Tibial nerve (tissue), 4 donors: ENCODE measurements at regions not wholly inside any gene's neighbourhood (a gene's known extent, or its start where the extent isn't known, plus 50 kb on each side); places are given as distances from the start of the nearest gene placed in this dataset.

Experiments
- DNase-seq, 2 donors: peaks; one replicate each; pipeline ENCODE4 v3.0.0-alpha.2; 2019; ENCODE audit warnings: low spot score in 2 of 2
- H3K27ac ChIP-seq, 4 donors: fragments of 200-600 bp; sonication (generic) in 3 of 4; one replicate each; pipeline ENCODE4 v1.5.1; 2017 to 2019; ENCODE audit warnings: mild to moderate bottlenecking in 1 of 4
- H3K27me3 ChIP-seq, 2 donors: fragments of 200-600 bp; sonication (generic) in 1 of 2; one replicate each; pipeline versions ENCODE4 v1.5.1 to v1.6.0; 2017 to 2019
- H3K36me3 ChIP-seq, 3 donors: fragments of 200-600 bp; sonication (generic); one replicate each; pipeline ENCODE4 v1.5.1; 2018 to 2019
- H3K4me1 ChIP-seq, 4 donors: fragments of 200-600 bp; sonication (generic) in 3 of 4; one replicate each; pipeline ENCODE4 v1.5.1; 2017 to 2019
- H3K4me3 ChIP-seq, 4 donors: fragments of 200-600 bp; sonication (generic) in 3 of 4; one replicate each; pipeline ENCODE4 v1.5.1; 2017 to 2019; ENCODE audit warnings: mild to moderate bottlenecking in 1 of 4, moderate library complexity in 1 of 4
- H3K9me3 ChIP-seq, 4 donors: fragments of 200-600 bp; sonication (generic) in 3 of 4; one replicate each; pipeline ENCODE4 v1.5.1; 2017 to 2019
- CTCF ChIP-seq, 5 experiments: fragments of 200-600 bp in 3 of 5; fragments of 450-650 bp in 2 of 5; sonication (generic) in 3 of 5; IDR thresholded peaks; one replicate each; pipeline ENCODE4 v1.5.1; 2016 to 2019; ENCODE audit warnings: antibody characterized with exemption in 5 of 5, mild to moderate bottlenecking in 3 of 5, moderate library complexity in 2 of 5
- EP300 ChIP-seq, 2 donors: sonication (generic); formaldehyde crosslinking; IDR thresholded peaks; one replicate each; pipeline ENCODE4 v1.6.1; 2017; ENCODE audit warnings: antibody characterized with exemption in 2 of 2, mild to moderate bottlenecking in 1 of 2
- POLR2A ChIP-seq, 2 donors: fragments of 450-650 bp; IDR thresholded peaks; one replicate each; pipeline ENCODE4 v1.6.1; 2017; ENCODE audit warnings: antibody characterized with exemption in 2 of 2, mild to moderate bottlenecking in 2 of 2, moderate library complexity in 2 of 2
- WGBS, 2 donors: methylation state at CpG; one replicate each; pipeline ENCODE4 v1.1.5; 2018; 5-methylcytosine and 5-hydroxymethylcytosine counted together

DNA sequence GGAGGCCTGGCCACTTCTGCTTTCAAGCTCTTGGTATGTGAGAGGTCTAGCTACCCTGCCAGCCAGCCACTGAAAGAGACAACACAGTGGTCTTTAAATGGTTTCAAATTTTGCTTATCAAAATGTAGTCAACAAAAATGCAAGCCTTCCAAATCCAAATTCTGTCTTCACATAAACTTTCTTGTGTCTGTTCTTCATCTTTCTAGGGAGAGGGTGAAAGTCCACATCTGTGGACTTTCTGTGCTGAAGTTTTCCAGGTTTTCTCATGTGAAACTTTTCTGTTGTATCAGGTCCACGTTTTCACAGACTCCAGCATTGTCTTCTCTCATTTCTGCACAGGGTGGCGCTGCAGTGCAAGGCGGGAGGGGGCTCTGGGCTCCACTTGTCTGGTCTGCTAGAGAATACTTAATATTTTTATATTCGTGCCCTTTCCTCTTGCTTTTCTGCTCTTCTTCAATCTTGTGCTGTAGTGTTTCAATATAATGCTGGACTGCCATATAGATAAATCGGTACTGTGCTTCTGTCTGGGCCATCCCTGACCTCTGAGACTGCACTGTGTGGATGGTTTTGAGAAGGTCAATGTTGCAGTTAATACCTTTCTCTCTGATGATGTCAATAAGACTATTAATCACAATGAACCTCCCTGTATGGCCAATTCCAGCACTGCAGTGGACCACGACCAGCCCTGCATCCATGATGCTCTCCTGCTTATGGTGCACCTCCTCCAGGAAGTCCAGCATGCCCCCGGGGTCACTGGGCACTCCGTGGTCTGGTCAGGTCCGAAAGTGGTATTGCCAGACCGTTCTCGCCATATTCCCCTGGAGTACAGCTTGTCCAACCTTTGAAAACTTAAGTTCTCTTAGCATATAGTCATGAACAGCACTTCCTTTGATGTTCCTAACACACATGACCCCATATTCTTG, 161.6 kb upstream of the TNFAIP3 start:
- Histone ChIP-seq H3K4me1 (peaks cover 0 to 46% (median 4%) of the 10 kb centered on the region in 4 donors), H3K36me3 (no peaks in the 10 kb centered on the region), H3K27ac (no peak overlapping the region), H3K9me3 (no peaks in the 10 kb centered on the region), H3K4me3 (no peak overlapping the region), H3K27me3 (no peaks in the 10 kb centered on the region)
- peak; percentile 62 to 84 for DNase-seq
- WGBS, 2 donors, result 50 to 52% methylated on average over 11 of the region's 11 CpGs
- TF ChIP-seq EP300 (IDR thresholded peaks at IDR 0.05) (no peak), CTCF (IDR thresholded peaks at IDR 0.05) (peak; percentile 58 to 77 (median 69)), POLR2A (IDR thresholded peaks at IDR 0.05) (no peak)

GRCh38 chr6:137706083-137706750, 160.8 kb upstream of the TNFAIP3 start:
- H3K4me1 ChIP-seq, result peaks cover 0 to 45% (median 4%) of the 10 kb centered on the region in 4 donors
- H3K27ac ChIP-seq, result no peak overlapping the region
- no peaks in the 10 kb centered on the region for H3K9me3 ChIP-seq
- TF ChIP-seq CTCF (IDR thresholded peaks at IDR 0.05), result no peak
- TF ChIP-seq EP300 (IDR thresholded peaks at IDR 0.05), result no peak
- no peak for TF ChIP-seq POLR2A (IDR thresholded peaks at IDR 0.05)
- no peak overlapping the region for H3K4me3 ChIP-seq
- H3K36me3 ChIP-seq, result no peaks in the 10 kb centered on the region
- WGBS, 2 donors, result 58 to 62% methylated on average over 10 of the region's 10 CpGs
- DNase-seq, result no peak
- no peaks in the 10 kb centered on the region for H3K27me3 ChIP-seq

DNA sequence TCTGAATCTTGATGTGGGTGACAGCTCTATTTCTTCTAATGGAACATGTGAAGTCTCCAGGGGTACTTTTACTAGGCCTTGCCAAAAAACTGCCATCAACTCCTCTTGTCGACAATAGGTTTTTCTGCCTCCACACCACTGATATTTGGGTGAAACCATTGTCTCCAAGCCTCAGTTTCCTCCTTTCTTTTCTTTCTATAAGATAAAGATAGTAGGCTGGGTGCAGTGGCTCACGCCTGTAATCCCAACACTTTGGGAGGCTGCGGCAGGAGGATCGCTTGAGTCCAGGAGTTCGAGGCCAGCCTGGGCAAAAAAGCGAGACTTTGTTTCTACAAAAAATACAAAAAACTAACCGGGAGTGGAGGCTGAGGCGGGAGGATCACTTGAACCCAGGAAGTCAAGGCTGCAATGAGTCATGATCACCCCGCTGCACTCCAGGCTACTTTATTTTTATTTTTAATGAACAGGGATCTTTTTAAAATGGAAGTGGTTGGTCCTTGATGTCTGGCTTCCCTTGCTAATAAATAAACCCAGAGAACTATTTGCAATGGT, 159.9 kb upstream of the TNFAIP3 start:
- Histone ChIP-seq H3K27ac (peak overlapping the region in 1 of 4 donors; percentile 34), H3K4me1 (peaks cover 0 to 36% (median 4%) of the 10 kb centered on the region in 4 donors), H3K27me3 (no peaks in the 10 kb centered on the region), H3K36me3 (no peaks in the 10 kb centered on the region), H3K9me3 (no peaks in the 10 kb centered on the region), H3K4me3 (no peak overlapping the region)
- DNase-seq, result no peak
- 80 to 81% methylated on average over 9 of the region's 9 CpGs for WGBS, 2 donors
- TF ChIP-seq CTCF (IDR thresholded peaks at IDR 0.05) (no peak), POLR2A (IDR thresholded peaks at IDR 0.05) (no peak), EP300 (IDR thresholded peaks at IDR 0.05) (no peak)

DNA sequence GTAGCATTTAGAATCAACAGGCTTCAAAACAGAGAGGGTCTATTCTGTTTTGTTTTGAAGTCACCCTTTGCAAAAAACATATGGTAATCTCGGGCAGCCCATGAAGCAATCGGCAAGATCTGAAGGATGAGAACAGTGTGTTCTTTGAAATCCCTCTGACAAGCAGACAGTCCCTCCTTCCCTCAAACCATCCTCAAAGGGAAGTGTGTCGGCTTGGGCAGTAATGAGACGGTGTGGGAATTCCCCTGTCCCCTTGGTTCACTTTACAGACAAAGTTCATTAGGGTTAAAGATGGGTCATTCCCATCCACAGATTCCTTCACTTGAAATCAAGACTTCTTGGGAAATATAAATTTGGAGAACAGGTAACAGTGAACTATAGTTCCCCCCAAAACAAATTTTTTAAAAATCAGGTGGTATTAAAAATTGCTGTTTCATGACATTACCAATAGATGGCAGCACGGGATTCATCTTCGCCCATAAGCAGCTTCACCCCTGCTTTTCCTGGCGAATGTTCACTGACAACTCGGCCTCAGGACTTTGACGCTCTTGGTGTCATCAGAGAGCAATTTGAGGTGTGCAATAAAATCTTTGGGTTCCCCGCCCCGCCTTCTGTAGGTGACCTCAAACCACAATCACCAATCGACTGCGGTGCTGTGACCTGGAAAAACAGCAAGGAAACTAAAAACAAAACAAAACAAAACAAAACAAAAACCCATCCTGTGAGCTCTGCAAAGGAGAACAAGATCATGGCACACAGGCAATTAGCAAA, 159.3 kb upstream of the TNFAIP3 start:
- no peak overlapping the region for H3K4me3 ChIP-seq
- TF ChIP-seq POLR2A (IDR thresholded peaks at IDR 0.05) (no peak), EP300 (IDR thresholded peaks at IDR 0.05) (peak; percentile 50 to 62), CTCF (IDR thresholded peaks at IDR 0.05) (peak; percentile 63 to 81 (median 79))
- H3K27ac ChIP-seq, result peak overlapping the region in 2 of 4 donors; percentile 36 to 38
- peaks cover 0 to 29% (median 4%) of the 10 kb centered on the region in 4 donors for H3K4me1 ChIP-seq
- peak; percentile 38 to 68 for DNase-seq
- H3K36me3 ChIP-seq, result no peaks in the 10 kb centered on the region
- H3K9me3 ChIP-seq, result no peaks in the 10 kb centered on the region
- WGBS, 2 donors, result 6 to 7% methylated on average over 13 of the region's 13 CpGs
- H3K27me3 ChIP-seq, result no peaks in the 10 kb centered on the region
